GM12892 (cell line): ENCODE measurements at regions not wholly inside any gene's neighbourhood (a gene's known extent, or its start where the extent isn't known, plus 50 kb on each side); places are given as distances from the start of the nearest gene placed in this dataset.

ENCODE experiments used
- DNase-seq: peaks from one replicate; pipeline ENCODE4 v3.0.0; 2011; ENCODE audit not compliant: insufficient read length
- FAIRE-seq: peaks from 2 replicates; lab custom pipeline; 2011; peaks lifted over from hg19 to GRCh38; lab: Jason Lieb, UNC
- POLR2A ChIP-seq: IDR thresholded peaks from 2 replicates; pipeline ENCODE4 v1.6.1; 2011; ENCODE audit warnings: low read depth, low read length, control low read depth
- POLR2AphosphoS5 ChIP-seq: IDR thresholded peaks from 2 replicates; pipeline ENCODE4 v1.6.1; 2011; ENCODE audit warnings: low read depth, low read length, control low read depth
- TAF1 ChIP-seq: IDR thresholded peaks from 2 replicates; pipeline ENCODE4 v1.6.1; 2011; ENCODE audit warnings: low read depth, mild to moderate bottlenecking, control low read depth, low read length, borderline replicate concordance

DNA sequence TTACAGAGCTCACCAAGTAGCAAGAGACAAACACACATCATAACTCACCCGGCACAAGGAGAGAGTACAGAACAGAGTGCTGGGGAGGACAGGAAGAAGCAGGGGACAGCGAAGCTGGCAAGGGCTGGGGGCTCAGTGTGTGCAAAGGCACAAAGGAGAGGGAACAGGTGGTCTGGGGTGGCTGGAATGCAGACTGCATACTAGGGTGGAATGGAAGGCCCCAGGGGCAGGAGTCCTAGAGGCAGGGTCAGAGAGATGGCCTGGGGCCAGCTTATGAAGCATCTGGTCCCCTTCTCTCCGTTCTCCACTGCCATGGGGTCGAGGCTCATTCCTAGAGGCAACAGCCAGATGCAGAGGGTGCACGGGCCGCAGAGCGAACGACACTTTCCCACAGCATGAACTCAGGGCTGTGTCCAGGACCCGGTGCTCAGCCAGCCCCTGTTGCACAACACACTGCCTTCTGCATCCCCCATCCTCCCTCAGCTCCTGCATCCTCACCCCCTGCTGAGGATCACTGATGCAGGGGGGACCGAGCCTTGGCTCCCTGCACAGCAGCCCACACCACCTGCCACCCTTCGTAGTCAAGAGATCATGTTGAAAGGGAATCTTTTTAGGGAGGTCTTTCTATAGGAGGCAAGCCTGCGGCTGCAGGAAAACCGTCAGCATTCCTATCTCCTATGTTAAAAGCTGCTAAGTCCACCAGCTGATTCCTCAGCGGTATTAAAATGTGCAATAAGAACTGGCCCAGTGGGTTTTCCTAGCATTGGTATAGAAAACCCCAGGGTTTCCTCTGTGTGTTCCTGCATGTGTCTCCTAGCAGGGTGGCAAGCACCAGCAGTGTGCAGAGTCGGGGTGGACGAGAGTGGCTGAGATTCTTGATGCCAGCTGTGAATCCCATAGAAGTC is 293.5 kb downstream of the UACA start:
- FAIRE-seq (no peak), DNase-seq (no peak)
- TF ChIP-seq POLR2AphosphoS5 = no peak
- no peak for TF ChIP-seq POLR2A
- no peak for TF ChIP-seq TAF1

DNA sequence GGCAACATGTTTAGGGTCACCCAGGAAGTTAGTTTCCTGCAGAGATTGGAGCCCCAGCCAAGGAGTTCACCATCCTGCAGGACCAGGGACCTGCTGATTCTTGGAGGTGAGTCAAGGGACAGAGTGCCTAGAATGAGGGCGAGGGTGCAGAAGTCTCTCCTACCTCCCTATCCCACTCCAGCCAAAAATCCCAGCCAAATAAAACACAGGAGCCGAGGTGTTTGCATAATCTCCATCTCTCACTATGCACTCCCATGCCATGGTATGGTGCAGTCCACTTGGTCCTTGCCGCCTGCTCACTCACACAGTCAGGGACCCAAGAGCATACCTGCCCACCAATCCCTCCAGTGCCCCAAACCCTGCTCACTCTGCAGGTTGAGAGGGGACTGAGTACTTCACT is 294.2 kb downstream of the UACA start:
- DNase-seq = no peak
- FAIRE-seq = no peak
- TF ChIP-seq TAF1 (no peak), POLR2A (no peak), POLR2AphosphoS5 (no peak)

DNA sequence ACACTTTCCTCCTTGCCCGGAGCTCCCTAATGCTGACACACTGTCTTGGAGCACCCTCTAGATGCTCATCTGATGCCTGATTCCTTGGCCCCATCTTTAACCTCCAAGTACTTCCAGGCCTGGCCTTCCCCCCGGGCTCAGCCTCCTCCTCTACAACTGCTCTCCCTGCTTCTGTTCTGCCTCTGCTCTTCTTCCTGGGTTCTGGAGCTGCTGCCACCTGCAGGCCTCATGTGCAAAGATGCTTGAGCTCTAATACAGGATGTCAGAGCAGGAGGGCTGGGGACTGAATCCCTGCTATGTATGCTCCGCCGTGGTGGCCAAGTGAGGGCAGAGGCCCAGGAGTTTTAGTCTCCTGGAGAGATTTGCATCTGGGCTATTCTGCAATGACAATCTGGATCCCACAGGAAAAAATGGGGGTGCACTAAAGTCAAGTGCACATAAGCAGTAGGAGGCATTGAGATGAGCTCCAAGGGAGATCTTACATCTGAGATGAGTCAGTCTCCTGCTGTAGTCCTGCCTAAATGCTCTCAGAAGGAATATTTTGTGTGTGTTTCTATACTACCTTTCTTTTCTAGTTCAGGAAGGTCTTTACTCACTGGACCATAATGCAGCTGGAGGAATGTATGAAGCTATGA is 296.3 kb downstream of the UACA start:
- FAIRE-seq (peak; percentile 76), DNase-seq (no peak)
- no peak for TF ChIP-seq TAF1
- no peak for TF ChIP-seq POLR2AphosphoS5
- no peak for TF ChIP-seq POLR2A

DNA sequence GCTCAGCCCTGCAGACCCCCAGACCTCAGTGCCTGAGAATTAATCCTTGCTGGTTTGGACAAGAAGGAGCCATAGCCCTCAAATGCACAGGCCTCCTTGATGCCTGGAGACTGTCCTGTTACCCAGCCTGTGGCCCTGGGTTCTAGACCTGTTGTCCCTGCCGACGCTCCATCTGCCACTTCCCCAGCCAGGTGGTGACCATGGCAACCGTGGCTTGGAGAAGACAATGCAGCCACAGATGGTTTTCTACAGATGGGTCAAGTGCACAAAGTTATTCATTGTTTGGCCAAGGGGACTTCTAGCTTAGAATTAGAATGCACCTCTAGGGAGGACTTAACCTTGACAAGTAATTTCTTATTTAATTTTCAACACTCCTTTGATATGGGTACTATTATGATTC is 297.1 kb downstream of the UACA start:
- no peak for TF ChIP-seq POLR2AphosphoS5
- FAIRE-seq = no peak

DNA sequence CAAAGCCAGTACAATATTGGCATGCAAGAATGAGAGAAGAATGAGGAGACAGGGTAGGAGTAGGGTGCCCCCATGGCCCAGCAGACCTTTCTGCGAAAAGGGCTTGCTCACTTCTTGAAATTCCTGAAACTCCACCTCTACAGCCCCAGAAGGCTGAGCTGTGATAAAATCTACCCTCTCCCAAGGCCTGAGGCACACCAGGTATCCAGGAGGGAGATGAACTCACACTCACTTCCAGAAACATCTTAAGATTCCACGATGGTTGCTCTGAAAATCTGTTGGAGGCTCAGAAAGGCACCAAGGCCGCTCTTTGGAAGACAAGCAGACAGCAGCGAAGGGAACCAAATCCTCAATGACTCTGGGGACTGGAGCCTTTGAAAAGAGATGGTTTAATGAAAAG is 297.5 kb downstream of the UACA start:
- no peak for DNase-seq
- TF ChIP-seq POLR2A (no peak), TAF1 (no peak), POLR2AphosphoS5 (no peak)
- no peak for FAIRE-seq

More for the DNA sequence above, 297.1 kb downstream of the UACA start:
- no peak for DNase-seq

DNA sequence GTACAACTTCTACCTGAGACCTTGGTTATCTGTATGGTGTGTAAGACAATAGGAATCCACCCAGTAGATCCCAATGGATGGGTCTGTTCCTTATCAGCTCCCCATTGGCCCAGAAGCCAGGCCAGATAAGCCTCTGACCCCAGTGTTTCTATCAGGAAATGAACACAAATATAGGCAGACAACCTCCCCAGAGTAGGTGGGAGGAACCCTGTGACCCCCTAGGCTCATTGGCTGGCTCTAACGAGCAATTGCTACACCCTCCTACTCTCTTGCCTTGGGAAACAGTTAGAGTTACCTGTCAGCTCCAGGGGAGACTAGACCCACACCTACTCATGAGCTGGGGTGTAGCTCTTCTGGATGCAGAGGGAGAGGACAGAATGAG is 299.9 kb downstream of the UACA start:
- DNase-seq (no peak), FAIRE-seq (peak; percentile 87)
- TF ChIP-seq POLR2A (no peak), POLR2AphosphoS5 (no peak), TAF1 (no peak)

GRCh38 chr15:70461992-70462391 is 301.4 kb downstream of the UACA start:
- no peak for TF ChIP-seq POLR2AphosphoS5
- TF ChIP-seq POLR2A = no peak
- no peak for TF ChIP-seq TAF1
- no peak for DNase-seq
- no peak for FAIRE-seq

DNA sequence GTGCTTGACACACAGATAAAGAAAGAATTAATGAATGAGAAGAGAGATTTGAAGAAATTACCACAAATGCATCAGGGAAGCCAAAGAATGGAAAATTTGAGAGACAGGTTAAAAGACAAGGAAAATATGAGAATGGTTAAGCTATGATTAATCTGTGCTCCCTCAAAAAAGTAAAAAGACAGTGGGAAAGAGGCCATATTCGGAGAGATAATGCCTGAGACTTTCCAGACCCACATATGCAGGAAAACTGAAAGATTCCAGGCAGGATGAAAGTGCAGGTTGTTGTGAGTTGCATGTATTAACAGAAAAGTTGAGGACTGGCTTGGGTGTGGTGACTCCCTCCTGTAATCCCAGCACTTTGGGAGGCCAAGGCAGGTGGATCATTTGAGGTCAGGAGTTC is 302.3 kb downstream of the UACA start:
- DNase-seq = no peak
- TF ChIP-seq POLR2AphosphoS5 (no peak), TAF1 (no peak), POLR2A (no peak)
- FAIRE-seq = no peak

DNA sequence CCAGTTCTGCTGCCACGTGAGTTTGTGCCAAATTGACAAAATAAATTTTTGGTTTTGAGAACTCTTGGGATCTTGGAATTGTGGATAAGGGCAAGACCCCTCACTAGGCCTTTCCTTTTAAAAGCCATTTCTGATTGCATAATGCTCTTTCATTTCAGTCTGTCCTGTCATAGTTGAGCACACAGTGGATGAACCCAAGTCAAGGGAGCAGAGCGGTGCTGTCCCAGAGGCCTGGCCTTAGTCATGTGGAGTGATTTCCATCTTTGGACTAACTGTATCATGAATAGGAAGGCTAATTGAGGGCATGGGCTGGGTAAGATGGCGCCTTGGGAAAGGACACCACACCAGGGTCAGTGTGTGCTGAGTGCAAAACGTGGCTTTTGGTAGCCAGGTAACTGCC is 304.0 kb downstream of the UACA start:
- TF ChIP-seq POLR2A (no peak), TAF1 (no peak), POLR2AphosphoS5 (no peak)
- DNase-seq (no peak), FAIRE-seq (no peak)

GRCh38 chr15:70453766-70454165 is 309.6 kb downstream of the UACA start:
- FAIRE-seq = no peak
- no peak for DNase-seq
- TF ChIP-seq TAF1 (no peak), POLR2AphosphoS5 (no peak), POLR2A (no peak)

- DNase-seq (no peak), FAIRE-seq (no peak)
- TF ChIP-seq POLR2A (no peak), POLR2AphosphoS5 (no peak), TAF1 (no peak)
Observed at GRCh38 chr15:70453238-70453637, 310.1 kb downstream of the UACA start.

DNA sequence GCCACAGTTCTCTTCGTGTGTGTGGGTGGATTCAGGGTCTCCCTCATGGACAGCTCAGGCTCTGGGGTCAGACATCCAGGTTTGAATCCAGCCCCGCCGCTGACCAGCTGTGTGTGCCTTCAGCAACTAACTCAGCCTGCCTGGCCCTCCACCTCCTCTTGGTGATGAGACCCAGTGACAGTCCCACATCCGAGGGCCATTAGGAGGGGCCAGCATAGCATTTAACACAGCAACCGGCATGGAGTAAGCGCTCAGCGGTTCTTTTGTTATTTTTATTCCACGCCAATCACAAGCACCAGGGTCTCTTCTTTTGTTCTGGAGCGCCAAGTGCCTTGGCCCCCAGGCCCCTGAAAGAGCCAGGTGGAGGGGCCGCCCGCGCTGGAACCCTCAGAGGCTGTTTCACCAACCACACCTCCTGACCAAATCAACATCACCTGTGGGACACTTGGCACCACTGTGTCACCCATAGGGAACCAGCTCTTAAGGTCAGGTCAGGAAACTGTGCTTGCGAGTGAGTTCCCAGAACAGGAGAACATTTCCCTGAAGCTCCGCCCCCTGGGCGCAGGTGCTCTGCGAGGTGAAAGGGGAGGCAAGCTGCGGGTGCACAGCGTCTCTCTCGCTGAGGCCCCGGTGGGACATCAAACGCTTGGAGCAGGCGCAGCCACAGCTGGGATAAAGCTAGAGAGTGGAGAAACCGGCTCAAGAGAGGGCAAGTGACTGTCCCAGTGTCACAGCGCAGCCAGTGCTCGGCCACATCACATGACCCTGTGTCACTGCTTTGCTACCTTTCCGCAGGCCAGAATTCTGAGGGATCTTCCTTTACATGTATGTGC is 311.3 kb downstream of the UACA start:
- TF ChIP-seq POLR2AphosphoS5 (no peak), TAF1 (no peak)
- DNase-seq (no peak), FAIRE-seq (no peak)
